HG02642 (cell line): ENCODE measurements at regions not wholly inside any gene's neighbourhood (a gene's known extent, or its start where the extent isn't known, plus 50 kb on each side); places are given as distances from the start of the nearest gene placed in this dataset.
A peak's percentile ranks its signal among the peaks of the same experiment; 100 is the strongest.
"Not testable (repeated sequence)": the region's sequence is repeated elsewhere in the genome, so short reads cannot be mapped to it uniquely, and the experiment has no call there.

Experiments used
- ATAC-seq: cut with Tn5 transposase; IDR thresholded peaks from one replicate; pipeline ENCODE4 v1.9.1; 2021; ENCODE audit warnings: mild to moderate bottlenecking; ENCODE audit not compliant: unreplicated experiment, poor library complexity

GRCh38 chr10:52979295-52979990, 206.9 kb upstream of the MBL2 start:
- no peak for ATAC-seq

- no peak for ATAC-seq
These were observed 205.0 kb upstream of the MBL2 start for GRCh38 chr10:52977581-52977980.

GRCh38 chr10:52967806-52968795, 195.5 kb upstream of the MBL2 start:
- ATAC-seq: no peak

GRCh38 chr10:52966904-52967303, 194.3 kb upstream of the MBL2 start:
- no peak for ATAC-seq

- peak; percentile 98 for ATAC-seq
These were observed 193.4 kb upstream of the MBL2 start for GRCh38 chr10:52965938-52966401.

- ATAC-seq: peak; percentile 20
These were observed 192.9 kb upstream of the MBL2 start for GRCh38 chr10:52965509-52965908.

GRCh38 chr10:52961323-52961722, 188.7 kb upstream of the MBL2 start:
- no peak for ATAC-seq

- ATAC-seq: no peak
These were observed 187.2 kb upstream of the MBL2 start for GRCh38 chr10:52959810-52960209.

- no peak for ATAC-seq
These were observed 184.3 kb upstream of the MBL2 start for GRCh38 chr10:52956861-52957260.

GRCh38 chr10:52956461-52956860, 183.9 kb upstream of the MBL2 start:
- no peak for ATAC-seq

- ATAC-seq: no peak
These were observed 182.8 kb upstream of the MBL2 start for GRCh38 chr10:52955337-52955736.

GRCh38 chr10:52954407-52954806, 181.8 kb upstream of the MBL2 start:
- ATAC-seq: no peak

- no peak for ATAC-seq
These were observed 179.9 kb upstream of the MBL2 start for GRCh38 chr10:52952391-52953055.

- ATAC-seq: peak; percentile 95
These were observed 179.2 kb upstream of the MBL2 start for GRCh38 chr10:52951824-52952223.

GRCh38 chr10:52950578-52950977, 178.0 kb upstream of the MBL2 start:
- ATAC-seq: no peak

GRCh38 chr10:52949899-52950298, 177.3 kb upstream of the MBL2 start:
- ATAC-seq: no peak

- no peak for ATAC-seq
These were observed 173.9 kb upstream of the MBL2 start for GRCh38 chr10:52946486-52946885.

GRCh38 chr10:52945521-52945920, 172.9 kb upstream of the MBL2 start:
- ATAC-seq: not testable (repeated sequence)

GRCh38 chr10:52940921-52941320, 168.3 kb upstream of the MBL2 start:
- no peak for ATAC-seq

- ATAC-seq: no peak
These were observed 167.3 kb upstream of the MBL2 start for GRCh38 chr10:52939894-52940293.

GRCh38 chr10:52933748-52934147, 161.2 kb upstream of the MBL2 start:
- no peak for ATAC-seq
